Fibroblast of pulmonary artery (primary cell): ENCODE measurements at regions not wholly inside any gene's neighbourhood (a gene's known extent, or its start where the extent isn't known, plus 50 kb on each side); places are given as distances from the start of the nearest gene placed in this dataset.

Source experiments
- DNase-seq: peaks from one replicate; pipeline ENCODE4 v3.0.0-alpha.2; 2010; ENCODE audit warnings: low read depth
- H3K4me3 ChIP-seq: replicated peaks from 2 replicates; pipeline ENCODE4 v1.5.1; 2011; ENCODE audit warnings: low read depth, mild to moderate bottlenecking, control low read depth, low read length, moderate library complexity
- CTCF ChIP-seq: IDR thresholded peaks from 2 replicates; pipeline ENCODE4 v1.5.1; 2011; ENCODE audit warnings: mild to moderate bottlenecking, control low read depth, low read length, inconsistent platforms; ENCODE audit errors: missing control alignments

- H3K4me3 ChIP-seq = no peak overlapping the region
- peak; percentile 1 for DNase-seq
- no peak for TF ChIP-seq CTCF
Measured at GRCh38 chr4:160848901-160849760, 1314.7 kb downstream of the FSTL5 start.

GRCh38 chr4:160864253-160864652, 1299.5 kb downstream of the FSTL5 start:
- H3K4me3 ChIP-seq = no peak overlapping the region
- TF ChIP-seq CTCF = no peak

GRCh38 chr4:160869899-160870298, 1293.9 kb downstream of the FSTL5 start:
- DNase-seq = no peak
- no peak overlapping the region for H3K4me3 ChIP-seq
- no peak for TF ChIP-seq CTCF

More at GRCh38 chr4:160864253-160864652, 1299.5 kb downstream of the FSTL5 start:
- DNase-seq = no peak

GRCh38 chr4:160872491-160872890, 1291.3 kb downstream of the FSTL5 start:
- DNase-seq = no peak
- no peak overlapping the region for H3K4me3 ChIP-seq
- no peak for TF ChIP-seq CTCF

- TF ChIP-seq CTCF = no peak
- DNase-seq = no peak
- H3K4me3 ChIP-seq = no peak overlapping the region
Measured at GRCh38 chr4:160877087-160877790, 1286.6 kb downstream of the FSTL5 start.

GRCh38 chr4:160880180-160880579, 1283.6 kb downstream of the FSTL5 start:
- TF ChIP-seq CTCF = no peak
- no peak for DNase-seq
- H3K4me3 ChIP-seq = no peak overlapping the region
